Fibroblast of the aortic adventitia (primary cell): ENCODE measurements at regions not wholly inside any gene's neighbourhood (a gene's known extent, or its start where the extent isn't known, plus 50 kb on each side); places are given as distances from the start of the nearest gene placed in this dataset.

Experiments used
- DNase-seq: peaks from one replicate; pipeline ENCODE4 v3.0.0-alpha.2; 2010; ENCODE audit warnings: low read depth
- H3K4me3 ChIP-seq: 2 replicates; pipeline ENCODE4 v1.5.1; 2011; ENCODE audit warnings: low read depth, mild to moderate bottlenecking, control low read depth, low read length, moderate library complexity
- TF ChIP-seq, protein P1 (sequence below): IDR thresholded peaks from 2 replicates; pipeline ENCODE4 v1.5.1; 2011; ENCODE audit warnings: mild to moderate bottlenecking, low read length, control low read depth, inconsistent platforms; ENCODE audit not compliant: insufficient read depth

DNA sequence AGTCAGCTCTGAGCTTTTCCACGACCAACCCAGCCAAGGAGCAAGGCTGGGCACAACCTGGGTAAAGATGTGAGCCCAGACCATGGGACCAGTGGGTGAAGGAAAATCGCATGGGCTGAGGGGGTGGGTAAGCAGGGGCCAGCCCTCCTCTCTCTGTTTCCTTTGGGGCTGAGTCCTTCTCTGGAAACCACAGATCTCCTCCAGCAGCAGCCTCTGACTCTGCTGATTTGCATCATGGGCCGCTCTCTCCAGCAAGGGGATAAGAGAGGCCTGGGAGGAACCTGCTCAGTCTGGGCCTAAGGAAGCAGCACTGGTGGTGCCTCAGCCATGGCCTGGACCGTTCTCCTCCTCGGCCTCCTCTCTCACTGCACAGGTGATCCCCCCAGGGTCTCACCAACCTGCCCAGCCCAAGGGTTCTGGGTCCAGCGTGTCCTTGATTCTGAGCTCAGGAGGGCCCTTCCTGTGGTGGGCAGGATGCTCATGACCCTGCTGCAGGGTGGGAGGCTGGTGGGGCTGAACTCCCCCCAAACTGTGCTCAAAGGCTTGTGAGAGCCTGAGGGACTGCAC, 67.8 kb downstream of the GGTLC2 start:
- no peak for DNase-seq
- TF ChIP-seq, protein P1, sequence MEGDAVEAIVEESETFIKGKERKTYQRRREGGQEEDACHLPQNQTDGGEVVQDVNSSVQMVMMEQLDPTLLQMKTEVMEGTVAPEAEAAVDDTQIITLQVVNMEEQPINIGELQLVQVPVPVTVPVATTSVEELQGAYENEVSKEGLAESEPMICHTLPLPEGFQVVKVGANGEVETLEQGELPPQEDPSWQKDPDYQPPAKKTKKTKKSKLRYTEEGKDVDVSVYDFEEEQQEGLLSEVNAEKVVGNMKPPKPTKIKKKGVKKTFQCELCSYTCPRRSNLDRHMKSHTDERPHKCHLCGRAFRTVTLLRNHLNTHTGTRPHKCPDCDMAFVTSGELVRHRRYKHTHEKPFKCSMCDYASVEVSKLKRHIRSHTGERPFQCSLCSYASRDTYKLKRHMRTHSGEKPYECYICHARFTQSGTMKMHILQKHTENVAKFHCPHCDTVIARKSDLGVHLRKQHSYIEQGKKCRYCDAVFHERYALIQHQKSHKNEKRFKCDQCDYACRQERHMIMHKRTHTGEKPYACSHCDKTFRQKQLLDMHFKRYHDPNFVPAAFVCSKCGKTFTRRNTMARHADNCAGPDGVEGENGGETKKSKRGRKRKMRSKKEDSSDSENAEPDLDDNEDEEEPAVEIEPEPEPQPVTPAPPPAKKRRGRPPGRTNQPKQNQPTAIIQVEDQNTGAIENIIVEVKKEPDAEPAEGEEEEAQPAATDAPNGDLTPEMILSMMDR: no peak

DNA sequence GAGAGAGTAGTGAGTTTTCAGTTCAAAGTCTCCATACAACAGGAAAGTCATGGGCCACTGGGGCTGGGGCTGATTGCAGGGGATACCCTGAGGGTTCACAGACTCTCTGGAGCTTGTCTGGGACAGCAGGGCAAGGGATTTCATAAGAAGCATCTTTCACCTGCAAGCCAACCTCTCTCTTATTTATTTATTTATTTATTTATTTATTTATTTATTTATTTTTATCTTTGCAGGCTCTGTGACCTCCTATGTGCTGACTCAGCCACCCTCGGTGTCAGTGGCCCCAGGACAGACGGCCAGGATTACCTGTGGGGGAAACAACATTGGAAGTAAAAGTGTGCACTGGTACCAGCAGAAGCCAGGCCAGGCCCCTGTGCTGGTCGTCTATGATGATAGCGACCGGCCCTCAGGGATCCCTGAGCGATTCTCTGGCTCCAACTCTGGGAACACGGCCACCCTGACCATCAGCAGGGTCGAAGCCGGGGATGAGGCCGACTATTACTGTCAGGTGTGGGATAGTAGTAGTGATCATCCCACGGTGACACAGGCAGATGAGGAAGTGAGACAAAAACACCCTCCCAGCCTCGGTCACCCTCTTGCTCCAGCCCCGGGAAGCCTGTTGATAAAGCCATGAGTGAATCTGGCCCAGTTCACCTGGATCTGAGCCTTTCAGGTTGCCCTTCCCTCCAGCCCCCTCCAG, 68.4 kb downstream of the GGTLC2 start:
- H3K4me3 ChIP-seq: no peak overlapping the region
- TF ChIP-seq, protein P1: no peak
- no peak for DNase-seq

More for the DNA sequence above, 67.8 kb downstream of the GGTLC2 start:
- H3K4me3 ChIP-seq: no peak overlapping the region

DNA sequence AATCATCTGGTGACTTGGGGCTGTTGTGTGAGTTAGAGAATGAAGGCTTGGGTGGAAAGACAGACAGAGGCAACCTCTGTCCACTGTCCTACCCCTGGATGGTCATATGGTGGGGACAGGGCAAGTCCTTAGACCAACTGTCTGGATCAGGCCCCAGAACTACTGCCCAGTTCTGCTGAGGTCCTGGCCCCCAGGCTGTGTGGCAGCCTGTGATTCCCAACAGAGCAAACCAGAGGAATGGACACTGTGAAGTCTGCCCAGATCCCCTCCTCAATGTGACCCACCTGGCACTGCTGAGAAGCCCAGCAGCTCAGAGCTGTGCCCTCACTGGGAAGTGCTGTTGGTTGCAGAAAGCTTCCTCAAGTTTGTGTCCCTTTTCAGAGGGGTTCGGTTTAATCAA, 69.0 kb downstream of the GGTLC2 start:
- no peak overlapping the region for H3K4me3 ChIP-seq
- DNase-seq: no peak
- TF ChIP-seq, protein P1: no peak

DNA sequence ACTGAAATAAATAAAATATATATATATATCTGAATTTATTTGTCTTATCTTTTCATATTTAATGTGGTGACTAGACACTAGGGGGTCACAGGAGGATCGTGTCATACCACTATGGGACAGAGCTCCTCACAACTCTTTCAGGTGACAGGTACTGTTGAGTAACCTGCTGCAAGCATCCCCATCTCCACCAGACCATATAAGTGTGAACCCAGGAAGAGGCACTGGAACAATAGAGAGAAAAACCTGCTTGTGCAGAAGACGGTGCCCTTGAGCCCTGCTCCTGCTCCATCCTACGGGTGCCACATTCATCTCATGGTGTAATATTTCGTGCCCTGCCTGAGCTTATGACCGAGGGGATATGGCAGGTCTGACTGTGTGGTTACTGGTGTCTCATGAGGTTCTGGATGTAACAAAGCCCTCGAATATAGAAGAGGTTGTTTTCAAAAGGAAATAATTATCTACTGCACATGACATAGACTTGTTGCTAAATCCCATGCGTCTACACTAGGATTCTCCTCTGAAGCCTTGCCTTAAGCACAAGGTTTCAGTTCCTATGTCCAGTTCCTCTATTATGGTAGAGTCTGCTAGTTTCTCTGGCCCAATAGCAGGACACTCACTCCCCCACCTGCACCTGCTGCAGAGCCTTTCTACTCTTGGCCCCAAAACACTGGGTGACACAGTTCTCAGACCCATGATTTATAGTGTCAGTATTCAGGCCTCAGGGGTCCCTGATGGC, 70.4 kb downstream of the GGTLC2 start:
- no peak for DNase-seq
- TF ChIP-seq, protein P1: no peak
- H3K4me3 ChIP-seq: no peak overlapping the region

DNA sequence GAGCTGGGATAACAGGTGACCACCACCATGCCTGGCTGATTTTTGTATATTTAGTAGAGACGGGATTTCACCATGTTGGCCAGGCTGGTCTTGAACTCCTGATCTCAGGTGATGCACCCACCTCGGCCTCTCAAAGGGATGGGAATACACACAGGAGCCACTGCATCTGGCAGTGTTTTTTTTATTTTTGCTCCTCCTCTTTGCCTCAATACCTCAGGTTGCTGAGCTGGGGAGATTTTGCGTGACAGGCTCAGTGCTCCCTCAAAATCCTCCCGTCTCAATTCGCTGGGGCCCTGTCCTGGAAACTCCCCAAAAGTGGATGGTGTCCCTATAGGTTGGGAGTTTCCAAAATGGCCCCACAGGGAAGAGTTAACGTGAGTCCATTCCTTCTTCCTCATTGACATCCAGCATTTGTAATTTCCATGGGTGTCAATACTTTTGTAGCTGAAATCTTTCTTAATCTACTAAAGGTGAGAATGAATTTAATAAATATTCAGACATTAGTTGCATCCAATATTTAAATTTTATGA, 71.8 kb downstream of the GGTLC2 start:
- DNase-seq: no peak
- TF ChIP-seq, protein P1: no peak

DNA sequence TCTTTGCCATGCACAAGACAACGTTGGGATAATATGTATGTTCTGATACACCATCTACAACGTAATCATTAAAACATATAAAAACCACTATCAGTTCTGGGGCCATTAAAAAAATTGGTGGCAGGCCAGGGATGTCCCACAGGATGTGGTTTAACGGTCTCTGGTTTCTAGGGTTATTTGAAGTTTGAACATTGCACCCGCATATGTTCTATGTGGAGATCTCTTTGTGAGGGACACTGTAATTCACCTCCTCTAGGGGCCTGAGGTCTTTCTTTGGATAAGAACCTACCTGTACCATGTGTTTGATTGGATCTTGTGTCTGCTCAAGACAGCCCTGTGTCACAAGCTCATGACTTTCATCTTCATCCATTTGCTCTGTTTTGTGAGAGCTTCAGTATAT, 73.2 kb downstream of the GGTLC2 start:
- TF ChIP-seq, protein P1: no peak
- DNase-seq: no peak
- H3K4me3 ChIP-seq: no peak overlapping the region

More for the DNA sequence above, 71.8 kb downstream of the GGTLC2 start:
- no peak overlapping the region for H3K4me3 ChIP-seq
